GM12873 (cell line): ENCODE measurements at regions not wholly inside any gene's neighbourhood (a gene's known extent, or its start where the extent isn't known, plus 50 kb on each side); places are given as distances from the start of the nearest gene placed in this dataset.

Experiments used
- TF ChIP-seq, protein P1 (sequence below): IDR thresholded peaks from 2 replicates; pipeline ENCODE4 v1.5.1; 2012; ENCODE audit warnings: low read depth, mild to moderate bottlenecking, moderate library complexity, low read length, control low read depth; ENCODE audit not compliant: insufficient read depth; ENCODE audit errors: missing control alignments

DNA sequence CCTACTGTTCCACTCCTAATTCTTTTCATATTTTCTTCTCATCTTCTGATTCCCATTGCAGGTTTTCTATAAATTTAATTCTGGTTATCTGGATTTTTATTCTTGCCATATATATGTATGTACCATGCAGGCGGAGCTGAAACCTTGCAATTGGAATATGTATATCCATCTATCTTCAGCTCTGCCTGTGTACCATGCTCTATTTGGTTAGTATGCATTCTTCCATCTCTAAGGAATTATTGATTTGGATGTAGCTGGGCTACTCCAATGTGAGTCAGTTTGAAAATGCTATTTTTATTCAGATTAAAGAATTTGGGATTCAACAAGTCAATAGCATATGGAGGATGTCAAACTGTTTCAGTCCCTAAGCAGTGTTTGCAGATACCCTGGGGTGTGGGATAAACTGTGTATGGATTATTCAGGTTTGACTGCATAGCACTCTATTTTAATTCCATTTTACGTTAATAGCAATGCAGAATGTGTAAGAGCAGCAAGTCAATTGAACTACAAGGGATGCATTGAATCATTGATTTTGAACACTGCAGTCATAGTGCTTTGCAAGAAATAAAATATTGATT is 528.1 kb upstream of the FZD8 start:
- TF ChIP-seq, protein P1, sequence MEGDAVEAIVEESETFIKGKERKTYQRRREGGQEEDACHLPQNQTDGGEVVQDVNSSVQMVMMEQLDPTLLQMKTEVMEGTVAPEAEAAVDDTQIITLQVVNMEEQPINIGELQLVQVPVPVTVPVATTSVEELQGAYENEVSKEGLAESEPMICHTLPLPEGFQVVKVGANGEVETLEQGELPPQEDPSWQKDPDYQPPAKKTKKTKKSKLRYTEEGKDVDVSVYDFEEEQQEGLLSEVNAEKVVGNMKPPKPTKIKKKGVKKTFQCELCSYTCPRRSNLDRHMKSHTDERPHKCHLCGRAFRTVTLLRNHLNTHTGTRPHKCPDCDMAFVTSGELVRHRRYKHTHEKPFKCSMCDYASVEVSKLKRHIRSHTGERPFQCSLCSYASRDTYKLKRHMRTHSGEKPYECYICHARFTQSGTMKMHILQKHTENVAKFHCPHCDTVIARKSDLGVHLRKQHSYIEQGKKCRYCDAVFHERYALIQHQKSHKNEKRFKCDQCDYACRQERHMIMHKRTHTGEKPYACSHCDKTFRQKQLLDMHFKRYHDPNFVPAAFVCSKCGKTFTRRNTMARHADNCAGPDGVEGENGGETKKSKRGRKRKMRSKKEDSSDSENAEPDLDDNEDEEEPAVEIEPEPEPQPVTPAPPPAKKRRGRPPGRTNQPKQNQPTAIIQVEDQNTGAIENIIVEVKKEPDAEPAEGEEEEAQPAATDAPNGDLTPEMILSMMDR = no peak

GRCh38 chr10:36168777-36169176 is 526.7 kb upstream of the FZD8 start:
- TF ChIP-seq, protein P1 = no peak

DNA sequence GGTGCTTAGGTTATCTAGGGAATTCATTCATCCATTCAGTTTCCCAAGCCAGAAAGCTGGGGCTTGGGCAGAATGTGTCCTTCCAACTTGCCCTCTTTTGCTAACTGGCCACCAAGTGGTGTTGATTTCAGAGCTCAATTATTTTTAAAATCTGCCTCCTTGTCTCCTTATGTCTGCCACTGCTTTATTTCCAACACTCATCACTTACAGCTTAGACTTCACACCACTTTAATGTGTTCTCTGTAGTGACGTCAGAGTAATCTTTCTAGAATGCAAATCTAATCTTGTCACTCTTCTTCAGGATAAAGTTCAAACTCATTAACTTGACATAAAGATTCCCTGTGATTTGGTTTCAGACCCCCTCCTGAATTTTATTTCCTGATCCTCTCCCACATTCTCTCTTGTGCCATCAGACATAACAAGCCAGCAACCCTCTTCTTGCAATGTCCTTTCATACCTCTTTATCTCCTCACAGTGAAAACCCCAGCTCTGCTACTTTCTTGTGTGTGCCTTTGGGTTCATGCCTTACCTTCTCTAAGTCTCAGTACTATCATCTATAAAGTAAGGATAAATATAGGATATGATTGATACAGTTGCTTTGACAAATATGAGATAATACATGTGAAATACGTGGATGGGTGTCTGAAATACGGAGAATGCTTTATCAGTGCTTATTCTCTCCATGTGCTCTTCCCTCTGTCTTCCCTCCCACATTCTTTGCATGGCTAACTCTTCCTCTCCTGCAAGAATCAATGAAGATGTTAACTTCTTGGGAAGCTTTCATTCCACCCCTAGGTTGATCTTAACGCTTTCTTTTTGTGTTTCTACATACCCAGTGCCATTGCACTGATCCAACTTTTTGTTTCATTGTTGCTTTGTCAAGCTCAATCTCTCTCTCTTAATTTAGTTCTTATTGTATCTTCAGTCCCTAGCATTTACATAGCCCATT is 522.7 kb upstream of the FZD8 start:
- TF ChIP-seq, protein P1 = no peak

GRCh38 chr10:36163827-36164226 is 521.7 kb upstream of the FZD8 start:
- TF ChIP-seq, protein P1 = no peak

DNA sequence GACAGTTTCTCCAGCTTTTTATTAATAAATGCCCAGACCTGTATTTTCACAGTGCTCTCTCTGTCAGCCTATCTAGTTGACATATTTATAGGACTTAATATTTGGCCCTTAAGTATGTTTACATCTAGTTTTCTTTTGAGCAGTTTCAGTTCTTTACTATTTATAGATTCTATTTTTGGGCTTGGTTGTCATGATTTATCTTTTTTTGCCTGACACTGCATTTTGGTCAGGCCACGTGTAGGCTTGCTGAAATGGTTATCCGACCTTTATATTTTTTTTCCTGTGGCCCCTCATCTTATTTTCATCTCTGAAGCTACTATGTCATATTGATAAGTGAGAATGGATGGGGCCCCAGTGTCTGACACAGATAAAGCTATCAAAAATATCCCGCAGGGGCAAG is 515.4 kb upstream of the FZD8 start:
- TF ChIP-seq, protein P1 = no peak

DNA sequence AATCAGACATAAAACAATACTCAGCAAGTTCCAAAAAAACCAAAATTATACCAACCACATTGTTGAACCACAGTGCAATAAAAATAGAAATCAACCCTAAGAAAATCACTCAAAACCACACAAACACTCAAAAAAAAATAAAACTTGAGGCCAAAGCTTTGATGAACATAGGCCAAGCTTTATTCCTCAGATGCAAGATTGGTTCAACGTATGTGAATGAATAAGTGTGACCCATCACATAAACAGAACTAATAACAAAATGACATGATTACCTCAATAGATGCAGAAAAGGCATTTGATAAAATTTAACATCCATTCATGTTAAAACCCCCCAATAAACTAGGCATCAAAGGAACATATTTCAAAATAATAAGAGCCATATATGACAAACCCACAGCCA is 506.1 kb upstream of the FZD8 start:
- TF ChIP-seq, protein P1 = no peak

GRCh38 chr10:36147529-36147928 is 505.4 kb upstream of the FZD8 start:
- TF ChIP-seq, protein P1 = no peak
